ENCODE measurements at regions not wholly inside any gene's neighbourhood (a gene's known extent, or its start where the extent isn't known, plus 50 kb on each side); places are given as distances from the start of the nearest gene placed in this dataset.
"Not testable (repeated sequence)": the region's sequence is repeated elsewhere in the genome, so short reads cannot be mapped to it uniquely, and the experiment has no call there.

- TF ChIP-seq EZH2 (IDR thresholded peaks at IDR 0.05; ENCODE audit: borderline replicate concordance, low read depth, low read length, poor library complexity, severe bottlenecking); CTCF (conservative IDR thresholded peaks at IDR 0.05; ENCODE audit: low read depth, low read length): not testable (repeated sequence)
Observed at GRCh38 chr10:77740396-77740795, 102.8 kb upstream of the KCNMA1 start.
